Stimulated activated CD4-positive, alpha-beta T cell treated with anti-CD3 and anti-CD28 coated beads, TNF-alpha, amount 100 ng/mL, for 48 hours (primary cell): ENCODE measurements at regions not wholly inside any gene's neighbourhood (a gene's known extent, or its start where the extent isn't known, plus 50 kb on each side); places are given as distances from the start of the nearest gene placed in this dataset.

Experiments
- DNase-seq, 3 donors: peaks; one replicate each; pipeline ENCODE4 v3.0.0-alpha.2; 2020; ENCODE audit warnings: low read depth in 3 of 3

GRCh38 chr20:20992686-20993360, 113.3 kb downstream of the LINC00237 start:
- DNase-seq = no peak

- no peak for DNase-seq
Measured at GRCh38 chr20:20992277-20992676, 113.9 kb downstream of the LINC00237 start.

GRCh38 chr20:20989081-20989480, 117.1 kb downstream of the LINC00237 start:
- DNase-seq = no peak

DNA sequence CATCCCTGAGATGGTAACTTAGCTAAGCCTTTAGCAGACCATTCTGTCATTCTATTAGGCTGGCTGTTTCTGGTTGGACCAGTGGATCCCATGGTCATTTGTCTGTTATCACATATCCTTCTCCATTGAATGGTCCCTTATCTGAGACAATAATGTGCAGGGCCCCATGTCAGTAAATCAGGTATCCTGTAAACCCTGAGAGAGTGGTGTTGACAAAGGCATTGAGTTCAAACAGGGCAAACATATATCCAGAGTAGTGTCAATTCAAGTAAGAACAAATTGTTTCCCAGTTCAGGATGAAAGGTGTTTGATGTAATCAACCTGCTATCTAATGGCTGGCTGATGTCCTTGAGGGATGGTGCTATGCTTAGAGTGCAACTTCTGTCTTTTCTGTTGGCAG, 126.2 kb downstream of the LINC00237 start:
- DNase-seq = no peak

DNA sequence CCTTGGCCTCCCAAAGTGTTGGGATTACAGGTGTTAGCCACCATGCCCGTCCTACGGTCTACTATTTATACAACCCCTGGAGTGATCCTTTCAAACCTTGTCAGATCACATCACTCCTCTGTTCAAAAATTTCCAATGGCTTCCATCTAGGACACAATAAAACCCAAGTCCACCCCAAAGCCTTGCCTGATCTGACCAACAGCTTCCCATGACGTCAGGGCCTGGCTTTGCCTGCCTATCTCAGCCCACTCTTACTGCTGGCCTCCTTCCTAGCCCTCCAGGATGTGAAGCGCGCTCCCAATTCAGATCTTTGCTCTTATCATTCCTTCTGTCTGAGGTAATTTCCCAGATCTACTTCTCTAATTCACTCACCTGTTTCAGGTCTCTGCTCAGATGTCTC, 128.4 kb downstream of the LINC00237 start:
- DNase-seq = no peak

DNA sequence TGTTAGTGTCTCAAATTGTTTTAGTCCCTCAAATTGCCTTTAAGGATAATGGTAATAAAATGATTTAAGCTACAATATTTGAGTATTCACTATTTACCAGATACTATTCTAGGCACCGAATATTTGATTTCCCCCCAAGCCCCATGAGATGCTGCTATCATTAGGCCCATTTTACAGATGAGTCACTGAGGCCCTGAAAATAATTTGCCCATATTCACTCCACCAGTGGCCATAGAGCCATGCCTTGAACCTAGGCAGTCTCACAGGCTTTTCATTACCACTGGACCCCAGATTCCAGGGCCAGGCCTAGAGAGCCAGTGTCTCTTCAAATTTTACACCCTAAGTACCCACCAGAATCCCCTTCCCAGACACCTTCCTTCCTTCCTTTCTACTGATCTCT, 133.7 kb downstream of the LINC00237 start:
- no peak for DNase-seq

GRCh38 chr20:20971810-20972209, 134.3 kb downstream of the LINC00237 start:
- no peak for DNase-seq

DNA sequence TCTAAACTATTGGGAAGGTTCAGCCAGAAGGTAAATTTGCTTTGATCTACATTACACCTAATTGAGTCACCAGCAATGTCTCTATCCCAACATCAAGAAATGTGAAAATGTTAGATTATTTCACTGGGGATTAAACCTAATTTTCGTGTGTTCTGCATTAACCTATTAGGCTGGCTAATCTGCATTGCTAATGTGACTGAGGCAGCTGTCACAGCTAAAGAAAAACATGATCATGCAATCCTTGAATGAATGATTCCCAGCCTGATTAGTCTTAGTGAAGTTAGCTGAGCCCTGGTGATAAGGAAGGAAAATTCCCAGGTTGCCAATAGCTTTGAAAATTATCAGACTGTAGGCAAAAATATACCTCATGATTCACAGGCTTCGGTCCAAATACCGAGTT, 135.3 kb downstream of the LINC00237 start:
- no peak for DNase-seq

- DNase-seq = no peak
Measured at GRCh38 chr20:20969701-20970280, 136.4 kb downstream of the LINC00237 start.

DNA sequence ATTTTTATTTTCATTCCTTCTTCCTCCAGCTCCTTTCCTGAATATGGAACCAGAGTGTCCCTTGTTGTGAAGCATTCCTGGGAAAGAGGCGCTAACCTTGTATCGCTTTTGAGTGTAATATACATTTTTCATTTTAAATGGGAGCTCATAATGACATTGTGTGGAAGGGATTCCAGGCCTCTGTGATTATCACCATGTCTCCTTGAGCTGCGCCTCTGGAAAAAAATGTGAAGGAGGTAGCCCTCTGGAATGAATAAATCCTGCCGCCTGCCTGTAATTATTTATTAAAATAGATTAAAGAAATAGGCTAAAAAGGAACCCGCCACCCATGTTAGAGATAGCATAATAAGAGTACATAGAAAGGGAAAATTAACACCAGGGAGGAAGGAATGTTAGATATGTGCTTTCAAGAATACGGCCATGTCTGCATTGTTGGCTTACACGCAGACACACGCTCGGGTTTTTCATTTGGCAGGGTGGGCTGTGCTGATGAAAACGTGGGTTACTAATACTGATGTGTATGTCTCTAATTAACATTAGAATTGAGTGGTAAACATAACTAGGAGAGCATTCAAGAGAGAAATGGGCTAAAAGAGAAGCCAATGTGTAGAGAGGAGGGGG, 138.5 kb downstream of the LINC00237 start:
- DNase-seq = no peak

DNA sequence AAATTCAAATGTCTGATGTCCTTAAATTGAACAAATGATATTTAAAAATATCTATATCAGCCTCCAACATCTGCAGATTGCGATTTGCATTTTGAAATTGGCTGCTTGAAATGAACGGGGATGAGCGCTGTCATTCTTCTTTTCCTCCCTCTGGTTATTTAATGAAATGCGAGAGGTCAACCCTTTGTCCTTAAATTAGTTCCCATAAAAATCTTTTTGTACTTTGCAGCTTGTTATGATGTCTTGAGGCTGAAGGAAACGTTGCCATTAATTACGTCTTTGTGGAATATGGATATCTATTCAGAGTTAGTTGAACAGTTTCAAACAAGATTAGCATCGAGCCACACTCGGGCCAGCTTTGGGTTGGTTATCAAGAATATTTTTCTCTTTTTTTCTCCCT, 140.0 kb downstream of the LINC00237 start:
- DNase-seq = no peak

GRCh38 chr20:20959031-20959755, 147.0 kb downstream of the LINC00237 start:
- no peak for DNase-seq

- DNase-seq = no peak
Measured at GRCh38 chr20:20956513-20956931, 149.6 kb downstream of the LINC00237 start.

DNA sequence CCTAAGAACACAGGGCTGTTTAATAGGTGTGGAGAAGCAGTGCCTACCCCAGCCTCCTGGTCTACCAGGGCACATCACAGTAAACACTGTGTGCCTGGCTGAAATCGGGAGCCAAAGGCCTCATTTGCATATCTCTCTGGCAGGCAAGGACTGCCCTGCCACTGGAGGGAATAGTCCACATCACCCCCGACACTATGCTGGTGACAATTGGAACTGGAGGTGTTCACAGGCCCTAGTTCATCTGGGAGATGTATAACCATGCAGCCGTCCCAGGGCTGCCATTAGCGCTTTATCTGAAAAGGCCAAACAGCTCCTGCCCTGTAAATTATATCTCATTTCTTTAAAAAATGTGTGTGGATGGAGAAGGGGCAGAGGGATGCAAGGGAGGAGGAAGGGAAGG, 150.3 kb downstream of the LINC00237 start:
- no peak for DNase-seq

GRCh38 chr20:20953738-20954618, 152.2 kb downstream of the LINC00237 start:
- no peak for DNase-seq

DNA sequence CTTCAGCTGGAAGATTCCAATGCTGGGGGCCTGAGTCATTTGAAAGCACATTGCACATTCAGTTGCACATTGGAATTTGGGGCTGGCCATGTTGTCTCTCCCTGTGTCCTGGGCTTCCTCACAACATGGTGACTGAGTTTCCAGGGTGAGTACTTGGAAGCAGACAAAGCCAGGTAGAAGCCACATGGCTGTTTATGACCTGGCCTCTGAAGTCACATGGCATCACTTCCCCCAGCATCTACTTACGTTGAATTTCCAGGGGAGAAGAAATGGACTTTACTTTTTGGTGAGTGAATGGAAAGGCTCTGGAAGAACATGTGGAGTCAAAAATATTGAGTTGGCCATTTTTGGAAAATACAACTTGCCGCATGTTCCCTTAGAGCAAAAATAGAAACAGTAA, 155.5 kb downstream of the LINC00237 start:
- DNase-seq = no peak

DNA sequence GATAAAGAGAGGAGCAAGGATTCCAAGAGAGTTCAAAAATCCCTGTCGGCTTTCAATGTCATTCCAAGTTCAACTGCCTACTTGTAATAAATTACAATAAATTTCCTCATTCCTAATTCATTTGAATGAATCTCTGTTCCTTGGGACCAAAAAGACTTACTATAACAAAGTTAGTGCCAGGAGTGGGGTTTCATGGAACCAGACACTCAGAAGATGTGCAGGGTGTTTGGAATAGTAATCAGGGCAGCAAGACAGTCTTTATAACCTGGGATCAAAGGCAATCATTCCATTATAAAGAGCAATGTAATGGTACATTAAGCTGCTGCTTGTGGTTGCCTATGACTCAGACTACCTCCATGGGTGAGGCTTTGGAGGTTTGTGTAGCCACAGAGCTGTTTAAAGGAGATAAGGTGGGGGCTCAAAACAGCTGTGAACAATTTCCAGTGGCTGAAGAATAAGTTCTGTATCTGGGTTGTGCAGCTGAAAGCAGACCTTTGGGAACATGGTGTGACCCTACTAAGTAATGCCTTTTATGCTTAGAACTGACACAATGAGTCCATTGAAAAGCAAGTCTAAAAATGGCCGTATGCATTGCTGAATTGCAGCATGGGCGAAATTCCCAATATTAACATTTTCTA, 159.9 kb downstream of the LINC00237 start:
- no peak for DNase-seq

DNA sequence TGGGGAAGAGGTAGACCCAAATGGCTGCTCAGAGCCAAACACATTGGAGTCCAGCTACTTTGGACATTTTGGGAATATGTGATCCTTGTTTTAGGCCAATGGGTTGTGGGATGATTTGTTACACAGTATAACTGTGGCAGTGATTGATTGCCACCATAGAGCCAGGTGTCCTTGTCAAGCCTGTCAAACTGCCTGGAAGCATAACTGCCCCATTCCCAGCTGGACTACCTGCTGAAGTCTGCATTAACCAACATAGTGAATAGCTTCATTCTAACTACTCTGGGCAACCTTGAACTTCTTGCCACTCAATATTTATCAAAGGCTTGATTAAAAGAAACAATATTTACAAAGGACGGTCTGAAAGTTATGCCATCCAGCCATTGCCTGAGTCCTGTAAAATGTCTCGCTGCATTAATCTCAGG, 164.7 kb downstream of the LINC00237 start:
- DNase-seq = no peak

DNA sequence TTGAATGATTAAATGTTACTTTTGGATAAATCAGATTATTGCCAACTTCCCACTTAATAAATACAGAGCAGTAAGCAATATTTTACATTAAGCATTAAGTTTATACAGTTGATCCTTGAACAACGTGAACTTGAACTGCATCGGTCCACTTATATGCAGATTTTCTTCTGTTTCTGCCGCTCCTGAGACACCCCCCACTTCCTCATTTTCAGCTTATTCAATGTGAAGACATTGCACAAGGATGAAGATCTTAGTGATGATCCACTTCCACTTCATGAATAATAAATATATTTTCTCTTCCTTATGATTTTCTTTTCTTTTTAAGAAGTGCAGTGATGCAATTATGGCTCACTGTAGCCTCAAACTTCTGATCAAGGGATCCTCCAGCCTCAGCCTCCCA, 167.2 kb downstream of the LINC00237 start:
- DNase-seq = no peak

DNA sequence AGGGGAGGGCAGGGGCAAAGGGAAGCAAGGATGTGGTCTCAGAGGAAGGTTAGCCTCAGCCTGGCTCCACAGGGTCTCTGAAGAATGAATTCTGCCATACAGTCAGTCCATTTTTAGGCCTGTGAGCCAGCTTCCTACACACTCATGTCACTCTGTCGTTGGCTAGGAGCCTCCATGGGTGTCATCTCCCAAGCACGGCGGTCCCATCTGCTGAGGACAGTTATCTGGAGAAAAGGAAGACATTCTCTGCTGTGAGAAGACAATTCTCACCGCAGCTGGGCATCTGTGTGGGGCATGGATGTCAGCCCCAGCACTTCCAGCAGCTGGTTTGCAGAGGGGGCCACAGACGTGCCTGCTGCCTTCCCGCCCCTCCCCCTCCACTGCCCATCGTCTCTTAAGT, 167.6 kb downstream of the LINC00237 start:
- no peak for DNase-seq

- no peak for DNase-seq
Measured at GRCh38 chr20:20938131-20938530, 168.0 kb downstream of the LINC00237 start.
